Neural cell (in vitro differentiated cells): ENCODE measurements at regions not wholly inside any gene's neighbourhood (a gene's known extent, or its start where the extent isn't known, plus 50 kb on each side); places are given as distances from the start of the nearest gene placed in this dataset.

Experiments used
- H2AFZ ChIP-seq: fragments of 200-600, 300-800 bp; sonication (generic), shearing (Covaris generic); 2 replicates; pipeline ENCODE4 v1.6.0; 2014; ENCODE audit warnings: low read depth, mild to moderate bottlenecking, antibody characterized with exemption, low read length, moderate library complexity
- H3F3A ChIP-seq: fragments of 200-600 bp; shearing (Covaris generic); 2 replicates; pipeline ENCODE4 v1.6.1; 2016; ENCODE audit warnings: mild to moderate bottlenecking, moderate library complexity, mixed read lengths, antibody characterized with exemption, low read length; ENCODE audit not compliant: insufficient read depth, poor library complexity, severe bottlenecking
- H3K27ac ChIP-seq: fragments of 200-600, 300-800 bp; sonication (generic), shearing (Covaris generic); 2 replicates; pipeline ENCODE4 v1.5.1; 2014; ENCODE audit warnings: mild to moderate bottlenecking, low read length, moderate library complexity
- H3K27me3 ChIP-seq: fragments of 300-800, 200-600 bp; sonication (generic), shearing (Covaris generic); 2 replicates; pipeline ENCODE4 v1.6.0; 2014; ENCODE audit warnings: mild to moderate bottlenecking, low read depth, low read length, moderate library complexity; ENCODE audit not compliant: insufficient read depth
- H3K36me3 ChIP-seq: fragments of 300-800, 200-600 bp; sonication (generic), shearing (Covaris generic); 2 replicates; pipeline ENCODE4 v1.5.1; 2014; ENCODE audit warnings: mild to moderate bottlenecking, antibody characterized with exemption, low read length, moderate library complexity; ENCODE audit not compliant: insufficient read depth
- H3K4me2 ChIP-seq: fragments of 300-800, 200-600 bp; sonication (generic), shearing (Covaris generic); 2 replicates; pipeline ENCODE4 v1.6.0; 2014; ENCODE audit warnings: mild to moderate bottlenecking, low read length
- H3K4me3 ChIP-seq: fragments of 300-800, 200-600 bp; sonication (generic), shearing (Covaris generic); 2 replicates; pipeline ENCODE4 v1.5.1; 2014; ENCODE audit warnings: mild to moderate bottlenecking, low read length, moderate library complexity
- H3K79me2 ChIP-seq: fragments of 200-600 bp; shearing (Covaris generic); replicated peaks from 2 replicates; pipeline ENCODE4 v1.6.0; 2014; ENCODE audit warnings: mild to moderate bottlenecking, low read length, moderate library complexity; ENCODE audit not compliant: insufficient read depth
- H3K9ac ChIP-seq: fragments of 300-800, 200-600 bp; sonication (generic), shearing (Covaris generic); 2 replicates; pipeline ENCODE4 v1.6.1; 2016; ENCODE audit warnings: mild to moderate bottlenecking, low read length, mixed read lengths
- H3K9me2 ChIP-seq: fragments of 200-600 bp; shearing (Covaris generic); 2 replicates; pipeline ENCODE4 v1.6.1; 2016; ENCODE audit warnings: mild to moderate bottlenecking, low read length, mixed read lengths; ENCODE audit not compliant: insufficient read depth
- H3K9me3 ChIP-seq: fragments of 200-600, 300-800 bp; sonication (generic), shearing (Covaris generic); 2 replicates; pipeline ENCODE4 v1.6.1; 2016; ENCODE audit warnings: mild to moderate bottlenecking, mixed run types, low read length, moderate library complexity, mixed read lengths
- H4K20me1 ChIP-seq: fragments of 200-600 bp; shearing (Covaris generic); 2 replicates; pipeline ENCODE4 v1.6.1; 2016; ENCODE audit warnings: mild to moderate bottlenecking, mixed run types; ENCODE audit not compliant: insufficient read depth
- CTCF ChIP-seq: fragments of 450-650 bp; IDR thresholded peaks from 2 replicates; pipeline ENCODE4 v1.5.1; 2014; ENCODE audit warnings: antibody characterized with exemption, mild to moderate bottlenecking, moderate library complexity; ENCODE audit not compliant: poor library complexity, severe bottlenecking
- EP300 ChIP-seq: fragments of 450-650 bp; conservative IDR thresholded peaks from 2 replicates; pipeline ENCODE4 v1.6.1; 2014; ENCODE audit warnings: antibody characterized with exemption, mild to moderate bottlenecking, moderate library complexity; ENCODE audit not compliant: poor library complexity, severe bottlenecking
- EZH2 ChIP-seq: fragments of 200-600, 300-800 bp; shearing (Covaris generic), sonication (generic); IDR thresholded peaks from 2 replicates; pipeline ENCODE4 v1.6.1; 2014; ENCODE audit warnings: antibody characterized with exemption, low read length, borderline replicate concordance, mild to moderate bottlenecking; ENCODE audit not compliant: insufficient read depth, poor library complexity, severe bottlenecking
- MXI1 ChIP-seq: fragments of 450-650 bp; conservative IDR thresholded peaks from 2 replicates; pipeline ENCODE4 v1.6.1; 2014; ENCODE audit warnings: antibody characterized with exemption, mild to moderate bottlenecking; ENCODE audit not compliant: poor library complexity, severe bottlenecking
- POLR2AphosphoS5 ChIP-seq: IDR thresholded peaks from 2 replicates; pipeline ENCODE4 v1.6.1; 2012
- RAD21 ChIP-seq: fragments of 450-650 bp; conservative IDR thresholded peaks from 2 replicates; pipeline ENCODE4 v1.6.1; 2014; ENCODE audit warnings: antibody characterized with exemption, mild to moderate bottlenecking, moderate library complexity
- REST ChIP-seq: IDR thresholded peaks from 2 replicates; pipeline ENCODE4 v1.6.1; 2012; ENCODE audit warnings: borderline replicate concordance
- SMC3 ChIP-seq: fragments of 450-650 bp; conservative IDR thresholded peaks from 2 replicates; pipeline ENCODE4 v1.6.1; 2014; ENCODE audit warnings: antibody characterized with exemption, mild to moderate bottlenecking, moderate library complexity; ENCODE audit not compliant: poor library complexity
- TAF1 ChIP-seq: IDR thresholded peaks from 2 replicates; pipeline ENCODE4 v1.6.1; 2012; ENCODE audit warnings: low read depth

- Histone ChIP-seq H3K4me2 (no peak overlapping the region), H3K4me3 (no peak overlapping the region), H3K9ac (no peak overlapping the region), H3K9me3 (no peaks in the 10 kb centered on the region), H4K20me1 (no peaks in the 10 kb centered on the region), H3K79me2 (no peaks in the 10 kb centered on the region), H3K9me2 (no peaks in the 10 kb centered on the region), H3K27me3 (no peaks in the 10 kb centered on the region), H3K36me3 (no peaks in the 10 kb centered on the region), H3K27ac (no peak overlapping the region), H2AFZ (no peak overlapping the region), H3F3A (no peaks in the 10 kb centered on the region)
- TF ChIP-seq TAF1 (no peak), MXI1 (no peak), SMC3 (no peak), POLR2AphosphoS5 (no peak), CTCF (no peak), REST (no peak), EP300 (no peak), RAD21 (no peak), EZH2 (no peak)
Measured at GRCh38 chr11:112518371-112518770, 257.7 kb upstream of the PLET1 start.

- H3K9me3 ChIP-seq = no peaks in the 10 kb centered on the region
- no peaks in the 10 kb centered on the region for H4K20me1 ChIP-seq
- no peaks in the 10 kb centered on the region for H3K79me2 ChIP-seq
Measured at GRCh38 chr11:112519751-112520150, 259.1 kb upstream of the PLET1 start.

GRCh38 chr11:112520354-112520753 lies 259.7 kb upstream of the PLET1 start:
- Histone ChIP-seq H3K9me3 (no peaks in the 10 kb centered on the region), H3K36me3 (no peaks in the 10 kb centered on the region), H3F3A (no peaks in the 10 kb centered on the region), H3K27ac (no peak overlapping the region), H3K79me2 (no peaks in the 10 kb centered on the region), H3K9ac (no peak overlapping the region), H3K9me2 (no peaks in the 10 kb centered on the region), H3K4me2 (no peak overlapping the region), H4K20me1 (no peaks in the 10 kb centered on the region), H3K4me3 (no peak overlapping the region), H3K27me3 (no peaks in the 10 kb centered on the region), H2AFZ (no peak overlapping the region)
- TF ChIP-seq RAD21 (no peak), SMC3 (no peak), EZH2 (no peak), MXI1 (no peak)

More at GRCh38 chr11:112519751-112520150, 259.1 kb upstream of the PLET1 start:
- H3K4me3 ChIP-seq = no peak overlapping the region
- H3K27me3 ChIP-seq = no peaks in the 10 kb centered on the region
- H3K36me3 ChIP-seq = no peaks in the 10 kb centered on the region
- H3K27ac ChIP-seq = no peak overlapping the region
- H2AFZ ChIP-seq = no peak overlapping the region
- no peak for TF ChIP-seq SMC3
- H3K9ac ChIP-seq = no peak overlapping the region
- H3K9me2 ChIP-seq = no peaks in the 10 kb centered on the region
- H3K4me2 ChIP-seq = no peak overlapping the region
- no peaks in the 10 kb centered on the region for H3F3A ChIP-seq
